Body of pancreas (tissue), 4 donors: ENCODE measurements at regions not wholly inside any gene's neighbourhood (a gene's known extent, or its start where the extent isn't known, plus 50 kb on each side); places are given as distances from the start of the nearest gene placed in this dataset.

Source experiments
- POLR2A ChIP-seq, 3 donors: fragments of 450-650 bp; IDR thresholded peaks; one replicate each; pipeline ENCODE4 v1.6.1; 2016; ENCODE audit warnings: antibody characterized with exemption in 3 of 3, mild to moderate bottlenecking in 2 of 3
- TF ChIP-seq, protein P1 (sequence below), 7 experiments: fragments of 450-650 bp in 4 of 7; fragments of 200-600 bp in 3 of 7; sonication (generic) in 3 of 7; IDR thresholded peaks; one replicate each; pipeline ENCODE4 v1.5.1; 2016 to 2019; ENCODE audit warnings: antibody characterized with exemption in 7 of 7

GRCh38 chr7:155885167-155886155, 73.2 kb upstream of the SHH start:
- TF ChIP-seq, protein P1, sequence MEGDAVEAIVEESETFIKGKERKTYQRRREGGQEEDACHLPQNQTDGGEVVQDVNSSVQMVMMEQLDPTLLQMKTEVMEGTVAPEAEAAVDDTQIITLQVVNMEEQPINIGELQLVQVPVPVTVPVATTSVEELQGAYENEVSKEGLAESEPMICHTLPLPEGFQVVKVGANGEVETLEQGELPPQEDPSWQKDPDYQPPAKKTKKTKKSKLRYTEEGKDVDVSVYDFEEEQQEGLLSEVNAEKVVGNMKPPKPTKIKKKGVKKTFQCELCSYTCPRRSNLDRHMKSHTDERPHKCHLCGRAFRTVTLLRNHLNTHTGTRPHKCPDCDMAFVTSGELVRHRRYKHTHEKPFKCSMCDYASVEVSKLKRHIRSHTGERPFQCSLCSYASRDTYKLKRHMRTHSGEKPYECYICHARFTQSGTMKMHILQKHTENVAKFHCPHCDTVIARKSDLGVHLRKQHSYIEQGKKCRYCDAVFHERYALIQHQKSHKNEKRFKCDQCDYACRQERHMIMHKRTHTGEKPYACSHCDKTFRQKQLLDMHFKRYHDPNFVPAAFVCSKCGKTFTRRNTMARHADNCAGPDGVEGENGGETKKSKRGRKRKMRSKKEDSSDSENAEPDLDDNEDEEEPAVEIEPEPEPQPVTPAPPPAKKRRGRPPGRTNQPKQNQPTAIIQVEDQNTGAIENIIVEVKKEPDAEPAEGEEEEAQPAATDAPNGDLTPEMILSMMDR (IDR thresholded peaks at IDR 0.05) = no peak
- no peak for TF ChIP-seq POLR2A (IDR thresholded peaks at IDR 0.05)
